ENCODE measurements at regions not wholly inside any gene's neighbourhood (a gene's known extent, or its start where the extent isn't known, plus 50 kb on each side); places are given as distances from the start of the nearest gene placed in this dataset.

- TF ChIP-seq ZNF274 (IDR thresholded peaks at IDR 0.05; ENCODE audit: borderline replicate concordance, extremely low read depth, low read length) (no peak), CHD1 (IDR thresholded peaks at IDR 0.05; ENCODE audit: low read depth, low read length) (no peak), BCL11A (IDR thresholded peaks at IDR 0.05; ENCODE audit: low read depth in 2 of 2, low read length in 2 of 2) (no peak), RXRA (IDR thresholded peaks at IDR 0.05; ENCODE audit: insufficient read depth, low read depth, low read length) (no peak), YY1 (IDR thresholded peaks at IDR 0.05; ENCODE audit: low read depth, low read length) (no peak), HDAC2 (IDR thresholded peaks at IDR 0.05; ENCODE audit: borderline replicate concordance in 1 of 2, low read depth in 2 of 2, low read length in 2 of 2) (no peak)
Measured at GRCh38 chr4:110900213-110900769, 277.4 kb upstream of the PITX2 start (continued).
